ENCODE measurements at regions not wholly inside any gene's neighbourhood (a gene's known extent, or its start where the extent isn't known, plus 50 kb on each side); places are given as distances from the start of the nearest gene placed in this dataset.

GRCh38 chr2:241943209-241943850, 73.8 kb downstream of the RTP5 start:
- DNase-seq: no peak

- DNase-seq: no peak
Observed at GRCh38 chr2:241943961-241944575, 74.5 kb downstream of the RTP5 start.

GRCh38 chr2:241944821-241945220, 75.3 kb downstream of the RTP5 start:
- no peak for DNase-seq

- no peak for DNase-seq
Observed at GRCh38 chr2:241945311-241945710, 75.8 kb downstream of the RTP5 start.

- DNase-seq: no peak
Observed at GRCh38 chr2:241945803-241946202, 76.3 kb downstream of the RTP5 start.

GRCh38 chr2:241946306-241947003, 76.9 kb downstream of the RTP5 start:
- DNase-seq: no peak

GRCh38 chr2:241947004-241947350, 77.4 kb downstream of the RTP5 start:
- no peak for DNase-seq

GRCh38 chr2:241947401-241947800, 77.9 kb downstream of the RTP5 start:
- no peak for DNase-seq

- DNase-seq: no peak
Observed at GRCh38 chr2:241947876-241948275, 78.3 kb downstream of the RTP5 start.

GRCh38 chr2:241948299-241948897, 78.9 kb downstream of the RTP5 start:
- DNase-seq: no peak

- DNase-seq: no peak
Observed at GRCh38 chr2:241948901-241949735, 79.6 kb downstream of the RTP5 start.

GRCh38 chr2:241949736-241950412, 80.3 kb downstream of the RTP5 start:
- no peak for DNase-seq

- DNase-seq: peak; percentile 35
Observed at GRCh38 chr2:241950413-241951315, 81.1 kb downstream of the RTP5 start.

- no peak for DNase-seq
Observed at GRCh38 chr2:241951316-241951700, 81.8 kb downstream of the RTP5 start.

GRCh38 chr2:241951920-241952319, 82.4 kb downstream of the RTP5 start:
- DNase-seq: no peak

GRCh38 chr2:241952816-241953215, 83.3 kb downstream of the RTP5 start:
- no peak for DNase-seq

GRCh38 chr2:241953324-241953928, 83.9 kb downstream of the RTP5 start:
- no peak for DNase-seq

- no peak for DNase-seq
Observed at GRCh38 chr2:241956521-241957110, 87.1 kb downstream of the RTP5 start.

- DNase-seq: no peak
Observed at GRCh38 chr2:241957276-241957675, 87.7 kb downstream of the RTP5 start.

- DNase-seq: no peak
Observed at GRCh38 chr2:241958818-241959545, 89.5 kb downstream of the RTP5 start.

Data from NK-92 treated with Interleukin-12 subunit alpha and Interleukin-12 subunit beta, amount 100 ng/mL, for 24 hours (cell line).